ENCODE measurements at regions not wholly inside any gene's neighbourhood (a gene's known extent, or its start where the extent isn't known, plus 50 kb on each side); places are given as distances from the start of the nearest gene placed in this dataset.

- no peak overlapping the region for H3K4me3 ChIP-seq (ENCODE audit: low read depth, low read length)
- no peak for DNase-seq (ENCODE audit: low read depth, low spot score)
- CTCF ChIA-PET: no interaction called here
- POLR2A ChIA-PET: no interaction called here
- no peaks in the 10 kb centered on the region for H3K9me3 ChIP-seq (ENCODE audit: control insufficient read depth, insufficient read depth, low read length)
- H3K27ac ChIP-seq (ENCODE audit: low read depth, low read length): no peak overlapping the region
- no peak for TF ChIP-seq CTCF (IDR thresholded peaks at IDR 0.05; ENCODE audit: low read depth, low read length)
- no peaks in the 10 kb centered on the region for H3K27me3 ChIP-seq (ENCODE audit: control insufficient read depth, insufficient read depth, low read length)
Measured at GRCh38 chr16:25390761-25391160, 133.1 kb upstream of the ZKSCAN2 start.

DNA sequence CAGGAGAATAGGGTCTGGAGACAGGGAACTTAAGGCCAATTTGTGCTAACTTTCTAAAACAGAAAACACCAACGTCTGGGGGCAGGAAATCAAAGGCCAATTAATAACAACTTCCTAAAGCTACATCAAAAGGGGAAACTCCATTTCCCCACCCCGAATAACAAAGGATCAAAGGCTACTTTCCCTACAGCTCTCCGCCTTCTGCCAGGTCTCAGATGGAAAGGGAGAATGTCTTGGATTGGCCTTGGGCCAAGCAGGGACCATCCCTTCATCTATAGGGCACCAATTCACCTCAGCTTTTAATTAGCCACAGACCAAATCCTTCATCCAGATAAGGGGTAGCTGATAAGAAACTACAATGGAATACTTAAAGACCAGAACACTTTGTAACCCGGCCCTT, 116.9 kb upstream of the ZKSCAN2 start:
- CTCF ChIA-PET: no interaction called here
- DNase-seq (ENCODE audit: low read depth, low spot score): no peak
- H3K4me3 ChIP-seq (ENCODE audit: low read depth, low read length): no peak overlapping the region
- peaks cover 5% of the 10 kb centered on the region; the same call in 1 of the 2 replicates for H3K9me3 ChIP-seq (ENCODE audit: control insufficient read depth, insufficient read depth, low read length)
- TF ChIP-seq CTCF (IDR thresholded peaks at IDR 0.05; ENCODE audit: low read depth, low read length): no peak
- H3K27ac ChIP-seq (ENCODE audit: low read depth, low read length): no peak overlapping the region
- POLR2A ChIA-PET: no interaction called here
- no peaks in the 10 kb centered on the region for H3K27me3 ChIP-seq (ENCODE audit: control insufficient read depth, insufficient read depth, low read length)

DNA sequence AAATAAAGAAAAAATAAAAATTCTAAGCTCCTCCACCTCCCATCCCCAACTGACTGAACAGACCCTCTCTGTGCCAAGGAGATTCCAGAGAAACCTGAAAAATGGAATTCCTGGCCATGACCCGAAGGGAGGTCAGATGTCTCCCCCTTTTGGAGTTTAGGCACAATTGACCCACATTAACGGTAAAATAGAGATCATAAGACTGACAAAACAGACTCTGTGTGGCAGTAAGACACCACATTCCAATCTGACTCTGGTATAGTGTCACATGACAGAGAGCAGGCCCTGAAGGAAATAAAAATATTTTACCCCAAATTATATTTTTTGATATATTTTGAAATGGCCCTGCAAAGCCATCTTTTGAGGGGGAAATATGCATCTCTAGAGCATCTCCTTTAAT, 115.1 kb upstream of the ZKSCAN2 start:
- TF ChIP-seq CTCF (IDR thresholded peaks at IDR 0.05; ENCODE audit: low read depth, low read length): no peak
- ChIA-PET CTCF (no interaction called here), POLR2A (no interaction called here)
- Histone ChIP-seq H3K4me3 (ENCODE audit: low read depth, low read length) (no peak overlapping the region), H3K9me3 (ENCODE audit: control insufficient read depth, insufficient read depth, low read length) (peaks cover 8% of the 10 kb centered on the region), H3K27me3 (ENCODE audit: control insufficient read depth, insufficient read depth, low read length) (no peaks in the 10 kb centered on the region), H3K27ac (ENCODE audit: low read depth, low read length) (no peak overlapping the region)
- no peak for DNase-seq (ENCODE audit: low read depth, low spot score)

DNA sequence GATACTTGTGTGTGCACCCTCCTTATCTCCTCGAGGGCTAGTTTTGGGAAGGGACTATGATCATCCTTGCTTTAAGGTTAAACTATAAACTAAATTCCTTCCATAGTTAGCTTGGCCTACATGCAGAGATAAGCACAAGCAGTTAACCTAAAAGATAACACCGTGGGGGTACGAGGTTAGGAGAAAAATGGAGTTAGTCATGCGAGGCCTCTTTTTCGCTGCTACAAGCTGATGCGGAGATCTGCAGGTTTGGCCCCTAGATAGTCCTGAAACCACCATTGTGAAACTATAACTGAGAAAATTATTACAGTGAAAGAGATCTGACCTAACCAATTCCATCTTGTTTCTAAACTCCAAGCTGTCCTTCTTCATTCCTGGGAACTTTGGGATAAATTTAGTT, 113.7 kb upstream of the ZKSCAN2 start:
- no peak for TF ChIP-seq CTCF (IDR thresholded peaks at IDR 0.05; ENCODE audit: low read depth, low read length)
- ChIA-PET CTCF (no interaction called here), POLR2A (no interaction called here)
- DNase-seq (ENCODE audit: low read depth, low spot score): no peak
- Histone ChIP-seq H3K4me3 (ENCODE audit: low read depth, low read length) (no peak overlapping the region), H3K9me3 (ENCODE audit: control insufficient read depth, insufficient read depth, low read length) (peaks cover 11% of the 10 kb centered on the region), H3K27ac (ENCODE audit: low read depth, low read length) (no peak overlapping the region), H3K27me3 (ENCODE audit: control insufficient read depth, insufficient read depth, low read length) (no peaks in the 10 kb centered on the region)

GRCh38 chr16:25370541-25370940, 112.9 kb upstream of the ZKSCAN2 start:
- no peak for TF ChIP-seq CTCF (IDR thresholded peaks at IDR 0.05; ENCODE audit: low read depth, low read length)
- H3K27me3 ChIP-seq (ENCODE audit: control insufficient read depth, insufficient read depth, low read length): no peaks in the 10 kb centered on the region
- ChIA-PET POLR2A (no interaction called here), CTCF (no interaction called here)
- no peak for DNase-seq (ENCODE audit: low read depth, low spot score)
- no peak overlapping the region for H3K4me3 ChIP-seq (ENCODE audit: low read depth, low read length)
- H3K9me3 ChIP-seq (ENCODE audit: control insufficient read depth, insufficient read depth, low read length): peaks cover 8% of the 10 kb centered on the region
- no peak overlapping the region for H3K27ac ChIP-seq (ENCODE audit: low read depth, low read length)

Data from AG04450 (cell line).